ENCODE measurements at regions not wholly inside any gene's neighbourhood (a gene's known extent, or its start where the extent isn't known, plus 50 kb on each side); places are given as distances from the start of the nearest gene placed in this dataset.

- no peak for DNase-seq
- Histone ChIP-seq H3K4me3 (ENCODE audit: low read length) (no peak overlapping the region), H3K36me3 (replicated peaks; ENCODE audit: insufficient read depth, low read length) (no peaks in the 10 kb centered on the region), H3K9ac (ENCODE audit: low read length) (no peak overlapping the region), H3K79me2 (ENCODE audit: low read length) (no peaks in the 10 kb centered on the region), H3K9me3 (replicated peaks; ENCODE audit: insufficient read depth, low read length) (no peaks in the 10 kb centered on the region), H3F3A (ENCODE audit: insufficient read depth, low read length) (no peaks in the 10 kb centered on the region), H4K20me1 (ENCODE audit: insufficient read depth, low read length) (no peaks in the 10 kb centered on the region), H3K27me3 (replicated peaks; ENCODE audit: insufficient read depth, low read length) (no peaks in the 10 kb centered on the region), H3K4me2 (ENCODE audit: low read depth, low read length) (no peak overlapping the region), H3K27ac (ENCODE audit: low read length) (no peak overlapping the region), H2AFZ (ENCODE audit: low read length) (no peak overlapping the region), H3K9me2 (replicated peaks; ENCODE audit: insufficient read depth, low read length) (no peaks in the 10 kb centered on the region), H3K4me1 (ENCODE audit: low read length) (no peaks in the 10 kb centered on the region)
- TF ChIP-seq EZH2 (optimal IDR thresholded peaks at IDR 0.05; ENCODE audit: low read depth, low read length) = no peak
- TF ChIP-seq CTCF (IDR thresholded peaks at IDR 0.05; ENCODE audit: low read length) = no peak
- TF ChIP-seq EZH2phosphoT487 (IDR thresholded peaks at IDR 0.05; ENCODE audit: low read length) = no peak
Measured at GRCh38 chr1:233782937-233783586, 121.4 kb upstream of the SLC35F3 start.

DNA sequence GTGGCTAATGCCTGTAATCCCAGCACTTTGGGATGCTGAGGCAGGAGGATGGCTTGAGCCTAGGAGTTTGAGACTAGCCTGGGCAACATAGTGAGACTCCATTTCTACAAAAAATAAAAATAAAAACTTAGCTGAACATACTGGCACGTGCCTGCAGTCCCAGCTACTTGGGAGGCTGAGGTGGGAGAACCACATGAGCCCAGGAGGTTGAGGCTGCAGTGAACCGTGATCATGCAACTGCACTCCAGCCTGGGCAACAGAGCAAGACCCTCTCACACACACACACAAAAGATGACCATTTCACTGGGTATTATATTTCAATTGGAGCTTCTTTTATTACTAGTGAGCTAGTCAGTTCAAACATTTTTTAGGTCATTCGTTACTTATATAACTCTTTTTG lies 116.9 kb upstream of the SLC35F3 start:
- H2AFZ ChIP-seq (ENCODE audit: low read length) = no peak overlapping the region
- H3K4me1 ChIP-seq (ENCODE audit: low read length) = no peaks in the 10 kb centered on the region
- no peak overlapping the region for H3K4me3 ChIP-seq (ENCODE audit: low read length)
- no peak for DNase-seq
- H3K9me2 ChIP-seq (replicated peaks; ENCODE audit: insufficient read depth, low read length) = no peaks in the 10 kb centered on the region
- no peak overlapping the region for H3K4me2 ChIP-seq (ENCODE audit: low read depth, low read length)
- no peaks in the 10 kb centered on the region for H3K79me2 ChIP-seq (ENCODE audit: low read length)
- no peaks in the 10 kb centered on the region for H3F3A ChIP-seq (ENCODE audit: insufficient read depth, low read length)
- no peaks in the 10 kb centered on the region for H4K20me1 ChIP-seq (ENCODE audit: insufficient read depth, low read length)
- no peaks in the 10 kb centered on the region for H3K27me3 ChIP-seq (replicated peaks; ENCODE audit: insufficient read depth, low read length)
- H3K27ac ChIP-seq (ENCODE audit: low read length) = no peak overlapping the region
- TF ChIP-seq EZH2phosphoT487 (IDR thresholded peaks at IDR 0.05; ENCODE audit: low read length) (no peak), CTCF (IDR thresholded peaks at IDR 0.05; ENCODE audit: low read length) (no peak), EZH2 (optimal IDR thresholded peaks at IDR 0.05; ENCODE audit: low read depth, low read length) (no peak)
- H3K36me3 ChIP-seq (replicated peaks; ENCODE audit: insufficient read depth, low read length) = no peaks in the 10 kb centered on the region
- H3K9ac ChIP-seq (ENCODE audit: low read length) = no peak overlapping the region
- H3K9me3 ChIP-seq (replicated peaks; ENCODE audit: insufficient read depth, low read length) = no peaks in the 10 kb centered on the region

- Histone ChIP-seq H4K20me1 (ENCODE audit: insufficient read depth, low read length) (no peaks in the 10 kb centered on the region), H3K4me2 (ENCODE audit: low read depth, low read length) (no peak overlapping the region), H3K4me3 (ENCODE audit: low read length) (no peak overlapping the region), H3K9me3 (replicated peaks; ENCODE audit: insufficient read depth, low read length) (no peaks in the 10 kb centered on the region), H3F3A (ENCODE audit: insufficient read depth, low read length) (no peaks in the 10 kb centered on the region), H3K9ac (ENCODE audit: low read length) (no peak overlapping the region), H2AFZ (ENCODE audit: low read length) (no peak overlapping the region), H3K36me3 (replicated peaks; ENCODE audit: insufficient read depth, low read length) (no peaks in the 10 kb centered on the region), H3K27ac (ENCODE audit: low read length) (no peak overlapping the region), H3K79me2 (ENCODE audit: low read length) (no peaks in the 10 kb centered on the region), H3K9me2 (replicated peaks; ENCODE audit: insufficient read depth, low read length) (no peaks in the 10 kb centered on the region), H3K27me3 (replicated peaks; ENCODE audit: insufficient read depth, low read length) (no peaks in the 10 kb centered on the region), H3K4me1 (ENCODE audit: low read length) (no peaks in the 10 kb centered on the region)
- no peak for DNase-seq
- TF ChIP-seq CTCF (IDR thresholded peaks at IDR 0.05; ENCODE audit: low read length) (no peak), EZH2 (optimal IDR thresholded peaks at IDR 0.05; ENCODE audit: low read depth, low read length) (no peak), EZH2phosphoT487 (IDR thresholded peaks at IDR 0.05; ENCODE audit: low read length) (no peak)
Measured at GRCh38 chr1:233788687-233789086, 115.8 kb upstream of the SLC35F3 start.
